ENCODE measurements at regions not wholly inside any gene's neighbourhood (a gene's known extent, or its start where the extent isn't known, plus 50 kb on each side); places are given as distances from the start of the nearest gene placed in this dataset.

- TF ChIP-seq POLR2A (IDR thresholded peaks at IDR 0.05) (no peak), POLR2AphosphoS5 (IDR thresholded peaks at IDR 0.05) (no peak), CTCF (IDR thresholded peaks at IDR 0.05) (no peak)
Observed at GRCh38 chr1:147083919-147084272, 88.4 kb downstream of the PRKAB2 start.
